HL-60 (cell line): ENCODE measurements at regions not wholly inside any gene's neighbourhood (a gene's known extent, or its start where the extent isn't known, plus 50 kb on each side); places are given as distances from the start of the nearest gene placed in this dataset.

Experiments
- DNase-seq, 2 experiments: peaks; one replicate each; pipeline ENCODE4 v3.0.0-alpha.2; 2010 to 2020; ENCODE audit warnings: low read depth in 1 of 2, low spot score in 1 of 2
- H3K27ac ChIP-seq: fragments of 250-450 bp; sonication (Bioruptor Pico); replicated peaks from 2 replicates; pipeline ENCODE4 v1.5.1; 2020; ENCODE audit warnings: mild to moderate bottlenecking, moderate library complexity
- H3K27me3 ChIP-seq: fragments of 250-450 bp; sonication (Bioruptor Pico); 2 replicates; pipeline ENCODE4 v1.5.1; 2021; ENCODE audit warnings: mild to moderate bottlenecking, moderate library complexity; ENCODE audit not compliant: insufficient read depth, poor library complexity, severe bottlenecking
- H3K4me3 ChIP-seq: replicated peaks from 2 replicates; pipeline ENCODE4 v1.5.1; 2011; ENCODE audit warnings: mild to moderate bottlenecking, control low read depth, low read length; ENCODE audit not compliant: insufficient read depth
- GABPA ChIP-seq: IDR thresholded peaks from 2 replicates; pipeline ENCODE4 v1.6.1; 2012; ENCODE audit warnings: low read depth
- POLR2AphosphoS5 ChIP-seq: IDR thresholded peaks from 2 replicates; pipeline ENCODE4 v1.6.1; 2012; ENCODE audit warnings: low read depth
- SPI1 ChIP-seq: IDR thresholded peaks from 2 replicates; pipeline ENCODE4 v1.6.1; 2012; ENCODE audit warnings: low read depth, mild to moderate bottlenecking, borderline replicate concordance
- TF ChIP-seq, protein P1 (sequence below): IDR thresholded peaks from one replicate; pipeline ENCODE4 v1.5.1; 2011; ENCODE audit warnings: low read length, control low read depth, inconsistent platforms; ENCODE audit not compliant: insufficient read depth
- TF ChIP-seq, protein P2 (sequence below): IDR thresholded peaks from 2 replicates; pipeline ENCODE4 v1.6.1; 2012; ENCODE audit warnings: low read depth; ENCODE audit not compliant: insufficient replicate concordance

DNA sequence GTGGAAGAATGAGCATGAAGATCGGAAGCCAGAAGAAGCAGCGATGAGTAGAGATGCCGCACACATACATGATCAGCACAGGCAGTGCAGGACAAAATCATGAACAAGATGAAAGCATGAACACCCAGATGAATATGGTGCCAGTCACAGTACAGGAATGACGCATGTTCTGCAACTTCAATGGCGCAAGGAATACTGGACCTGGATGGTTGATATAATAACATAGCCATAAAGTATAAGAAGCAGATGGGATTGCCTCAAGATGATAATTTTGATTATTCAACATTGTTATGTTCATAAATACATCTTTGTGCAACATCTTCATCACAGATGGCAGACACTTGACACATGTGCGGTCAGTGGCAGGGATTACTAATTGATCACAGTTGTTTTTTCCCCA lies 59.7 kb upstream of the SLCO3A1 start:
- Histone ChIP-seq H3K27ac (no peak overlapping the region), H3K27me3 (peaks cover 2% of the 10 kb centered on the region), H3K4me3 (no peak overlapping the region)
- TF ChIP-seq GABPA (no peak), SPI1 (no peak), POLR2AphosphoS5 (no peak)
- TF ChIP-seq, protein P1, sequence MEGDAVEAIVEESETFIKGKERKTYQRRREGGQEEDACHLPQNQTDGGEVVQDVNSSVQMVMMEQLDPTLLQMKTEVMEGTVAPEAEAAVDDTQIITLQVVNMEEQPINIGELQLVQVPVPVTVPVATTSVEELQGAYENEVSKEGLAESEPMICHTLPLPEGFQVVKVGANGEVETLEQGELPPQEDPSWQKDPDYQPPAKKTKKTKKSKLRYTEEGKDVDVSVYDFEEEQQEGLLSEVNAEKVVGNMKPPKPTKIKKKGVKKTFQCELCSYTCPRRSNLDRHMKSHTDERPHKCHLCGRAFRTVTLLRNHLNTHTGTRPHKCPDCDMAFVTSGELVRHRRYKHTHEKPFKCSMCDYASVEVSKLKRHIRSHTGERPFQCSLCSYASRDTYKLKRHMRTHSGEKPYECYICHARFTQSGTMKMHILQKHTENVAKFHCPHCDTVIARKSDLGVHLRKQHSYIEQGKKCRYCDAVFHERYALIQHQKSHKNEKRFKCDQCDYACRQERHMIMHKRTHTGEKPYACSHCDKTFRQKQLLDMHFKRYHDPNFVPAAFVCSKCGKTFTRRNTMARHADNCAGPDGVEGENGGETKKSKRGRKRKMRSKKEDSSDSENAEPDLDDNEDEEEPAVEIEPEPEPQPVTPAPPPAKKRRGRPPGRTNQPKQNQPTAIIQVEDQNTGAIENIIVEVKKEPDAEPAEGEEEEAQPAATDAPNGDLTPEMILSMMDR = no peak
- TF ChIP-seq, protein P2, sequence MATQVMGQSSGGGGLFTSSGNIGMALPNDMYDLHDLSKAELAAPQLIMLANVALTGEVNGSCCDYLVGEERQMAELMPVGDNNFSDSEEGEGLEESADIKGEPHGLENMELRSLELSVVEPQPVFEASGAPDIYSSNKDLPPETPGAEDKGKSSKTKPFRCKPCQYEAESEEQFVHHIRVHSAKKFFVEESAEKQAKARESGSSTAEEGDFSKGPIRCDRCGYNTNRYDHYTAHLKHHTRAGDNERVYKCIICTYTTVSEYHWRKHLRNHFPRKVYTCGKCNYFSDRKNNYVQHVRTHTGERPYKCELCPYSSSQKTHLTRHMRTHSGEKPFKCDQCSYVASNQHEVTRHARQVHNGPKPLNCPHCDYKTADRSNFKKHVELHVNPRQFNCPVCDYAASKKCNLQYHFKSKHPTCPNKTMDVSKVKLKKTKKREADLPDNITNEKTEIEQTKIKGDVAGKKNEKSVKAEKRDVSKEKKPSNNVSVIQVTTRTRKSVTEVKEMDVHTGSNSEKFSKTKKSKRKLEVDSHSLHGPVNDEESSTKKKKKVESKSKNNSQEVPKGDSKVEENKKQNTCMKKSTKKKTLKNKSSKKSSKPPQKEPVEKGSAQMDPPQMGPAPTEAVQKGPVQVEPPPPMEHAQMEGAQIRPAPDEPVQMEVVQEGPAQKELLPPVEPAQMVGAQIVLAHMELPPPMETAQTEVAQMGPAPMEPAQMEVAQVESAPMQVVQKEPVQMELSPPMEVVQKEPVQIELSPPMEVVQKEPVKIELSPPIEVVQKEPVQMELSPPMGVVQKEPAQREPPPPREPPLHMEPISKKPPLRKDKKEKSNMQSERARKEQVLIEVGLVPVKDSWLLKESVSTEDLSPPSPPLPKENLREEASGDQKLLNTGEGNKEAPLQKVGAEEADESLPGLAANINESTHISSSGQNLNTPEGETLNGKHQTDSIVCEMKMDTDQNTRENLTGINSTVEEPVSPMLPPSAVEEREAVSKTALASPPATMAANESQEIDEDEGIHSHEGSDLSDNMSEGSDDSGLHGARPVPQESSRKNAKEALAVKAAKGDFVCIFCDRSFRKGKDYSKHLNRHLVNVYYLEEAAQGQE = no peak
- no peak for DNase-seq

DNA sequence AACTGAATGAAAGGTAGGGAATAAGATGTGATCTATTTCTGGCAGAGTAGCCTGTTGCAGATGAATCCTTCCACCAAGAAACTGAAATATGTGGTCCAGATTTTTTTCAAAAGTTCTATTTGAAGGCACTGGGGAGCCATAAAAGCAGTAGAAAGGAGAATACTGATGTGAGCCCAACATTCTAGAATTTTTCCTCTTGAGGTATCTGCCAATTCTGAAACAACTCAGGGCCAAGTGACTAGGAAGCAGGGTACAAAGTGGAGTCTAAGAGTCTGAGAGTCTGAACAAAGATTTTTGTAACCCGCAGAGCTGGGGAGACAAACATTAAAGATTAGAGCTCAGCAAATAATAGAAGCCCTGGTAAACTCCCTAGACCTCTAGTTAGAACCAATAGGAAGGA lies 58.3 kb upstream of the SLCO3A1 start:
- Histone ChIP-seq H3K4me3 (no peak overlapping the region), H3K27me3 (peaks cover 2% of the 10 kb centered on the region), H3K27ac (no peak overlapping the region)
- TF ChIP-seq POLR2AphosphoS5 (no peak), SPI1 (no peak), GABPA (no peak)
- TF ChIP-seq, protein P2 = no peak
- TF ChIP-seq, protein P1 = no peak
- no peak for DNase-seq

DNA sequence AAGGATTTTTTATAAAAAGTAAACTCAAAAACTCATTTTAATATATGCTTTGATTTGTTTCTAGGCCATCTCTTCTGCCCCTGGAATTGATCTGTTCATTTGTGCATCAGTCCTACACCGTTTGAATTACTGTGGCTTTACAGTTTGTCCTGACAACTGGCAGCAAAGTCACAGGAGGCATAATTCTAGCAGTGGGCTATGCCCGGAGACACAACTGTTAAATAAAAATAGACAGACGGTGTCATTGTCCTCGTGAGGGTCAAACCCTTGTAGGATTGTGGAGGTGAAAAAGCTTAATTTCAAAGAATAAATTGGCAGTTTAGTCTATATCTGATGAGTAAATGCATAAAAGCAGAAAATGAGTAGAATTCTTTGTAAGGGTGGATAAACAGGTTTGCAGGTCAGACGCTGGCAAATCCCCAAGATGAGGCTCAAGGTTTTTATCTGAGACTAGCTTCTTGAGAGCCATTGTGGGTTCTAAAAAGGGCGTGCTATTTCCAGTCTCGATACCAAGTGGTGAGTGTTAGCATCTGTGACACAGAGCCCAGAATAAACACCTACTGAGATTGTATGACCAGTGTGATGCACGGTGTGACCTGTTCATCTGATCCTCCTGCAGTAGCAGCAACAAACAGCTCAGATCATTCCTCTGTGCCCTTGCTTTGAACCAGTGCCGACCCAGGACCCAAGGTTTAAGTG lies 51.5 kb upstream of the SLCO3A1 start:
- TF ChIP-seq GABPA = no peak
- TF ChIP-seq, protein P2 = no peak
- TF ChIP-seq, protein P1 = no peak
- TF ChIP-seq SPI1 = no peak
- TF ChIP-seq POLR2AphosphoS5 = no peak
- DNase-seq = no peak
- Histone ChIP-seq H3K4me3 (no peak overlapping the region), H3K27me3 (no peaks in the 10 kb centered on the region), H3K27ac (no peak overlapping the region)
